T47D (cell line): ENCODE measurements at regions not wholly inside any gene's neighbourhood (a gene's known extent, or its start where the extent isn't known, plus 50 kb on each side); places are given as distances from the start of the nearest gene placed in this dataset.

Source experiments
- DNase-seq, 2 experiments: peaks; one replicate each; pipeline versions ENCODE4 v3.0.0 to v3.0.0-alpha.2; 2011 to 2012; ENCODE audit warnings: low read depth in 1 of 2, low spot score in 1 of 2
- JUND ChIP-seq: IDR thresholded peaks from 2 replicates; pipeline ENCODE4 v1.6.1; 2012; ENCODE audit warnings: low read depth
- in situ Hi-C: cut with HindIII; loops from 2 replicates; pipeline ENCODE4 v1.10.0; 2016; ENCODE audit warnings: low sequenced_read_pairs, low pct_unique_long_range_greater_than_20kb

- in situ Hi-C loops, result no loop called here
- no peak for DNase-seq
- TF ChIP-seq JUND, result no peak
These were observed 117.9 kb upstream of the EEPD1 start for GRCh38 chr7:36035186-36035585.

GRCh38 chr7:36036590-36036989, 116.5 kb upstream of the EEPD1 start:
- in situ Hi-C loops, result no loop called here
- peak in 1 of 2 experiments; percentile 33 for DNase-seq
- no peak for TF ChIP-seq JUND

- TF ChIP-seq JUND, result peak; percentile 88
- in situ Hi-C loops, result no loop called here
- DNase-seq, result peak; percentile 39 to 98
These were observed 115.9 kb upstream of the EEPD1 start for GRCh38 chr7:36037121-36037662.

GRCh38 chr7:36038063-36038721, 114.9 kb upstream of the EEPD1 start:
- TF ChIP-seq JUND, result no peak
- in situ Hi-C loops, result no loop called here
- no peak for DNase-seq

GRCh38 chr7:36039243-36039642, 113.8 kb upstream of the EEPD1 start:
- TF ChIP-seq JUND, result no peak
- in situ Hi-C loops, result no loop called here

GRCh38 chr7:36039671-36040070, 113.4 kb upstream of the EEPD1 start:
- no peak for DNase-seq
- TF ChIP-seq JUND, result no peak
- in situ Hi-C loops, result no loop called here

More at GRCh38 chr7:36039243-36039642, 113.8 kb upstream of the EEPD1 start:
- no peak for DNase-seq

GRCh38 chr7:36040679-36041078, 112.4 kb upstream of the EEPD1 start:
- DNase-seq, result no peak
- in situ Hi-C loops, result no loop called here
- TF ChIP-seq JUND, result no peak

- no peak for DNase-seq
- TF ChIP-seq JUND, result no peak
- in situ Hi-C loops, result no loop called here
These were observed 108.8 kb upstream of the EEPD1 start for GRCh38 chr7:36044101-36044892.

GRCh38 chr7:36045326-36045725, 107.7 kb upstream of the EEPD1 start:
- no peak for TF ChIP-seq JUND
- in situ Hi-C loops, result no loop called here
- no peak for DNase-seq

- DNase-seq, result no peak
- TF ChIP-seq JUND, result no peak
- in situ Hi-C loops, result no loop called here
These were observed 107.2 kb upstream of the EEPD1 start for GRCh38 chr7:36045830-36046341.

GRCh38 chr7:36047091-36047658, 105.9 kb upstream of the EEPD1 start:
- in situ Hi-C loops, result no loop called here
- TF ChIP-seq JUND, result no peak
- DNase-seq, result peak in 1 of 2 experiments; percentile 28

GRCh38 chr7:36048141-36048901, 104.7 kb upstream of the EEPD1 start:
- peak; percentile 80 for TF ChIP-seq JUND
- peak; percentile 33 to 79 for DNase-seq
- in situ Hi-C loops, result no loop called here
